Left lung (tissue), 4 donors: ENCODE measurements at regions not wholly inside any gene's neighbourhood (a gene's known extent, or its start where the extent isn't known, plus 50 kb on each side); places are given as distances from the start of the nearest gene placed in this dataset.
A peak's percentile ranks its signal among the peaks of the same experiment; 100 is the strongest.
"Not testable (repeated sequence)": the region's sequence is repeated elsewhere in the genome, so short reads cannot be mapped to it uniquely, and the experiment has no call there.

Source experiments
- ATAC-seq: fragments of 200-7000 bp; cut with Tn5 transposase; one replicate; pipeline ENCODE4 v1.9.1; 2020; ENCODE audit warnings: moderate library complexity
- DNase-seq, 4 donors: peaks; one replicate each; pipeline ENCODE4 v3.0.0-alpha.2; 2013 to 2020
- H3K27ac ChIP-seq, 2 donors: fragments of 200-600 bp; sonication (generic) in 1 of 2; one replicate each; pipeline versions ENCODE4 v1.5.0 to v1.8.0; 2020 to 2021
- H3K27me3 ChIP-seq, 2 donors: fragments of 200-600 bp; sonication (generic) in 1 of 2; one replicate each; pipeline versions ENCODE4 v1.5.0 to v1.8.0; 2020 to 2021
- H3K36me3 ChIP-seq, 2 donors: fragments of 200-600 bp; sonication (generic) in 1 of 2; one replicate each; pipeline versions ENCODE4 v1.5.0 to v1.8.0; 2020 to 2021
- H3K4me1 ChIP-seq, 2 donors: fragments of 200-600 bp; one replicate each; pipeline ENCODE4 v1.8.0; 2021
- H3K4me3 ChIP-seq, 2 donors: fragments of 200-600 bp; sonication (generic) in 1 of 2; one replicate each; pipeline versions ENCODE4 v1.5.0 to v1.8.0; 2020 to 2021; ENCODE audit warnings: mild to moderate bottlenecking in 1 of 2
- H3K9me3 ChIP-seq, 2 donors: fragments of 200-600 bp; sonication (generic) in 1 of 2; one replicate each; pipeline versions ENCODE4 v1.5.0 to v1.8.0; 2020 to 2021
- intact Hi-C, 2 donors: fragments of 100-400 bp; cut with DNase I; formaldehyde crosslinking; loops; one replicate each; pipeline versions ENCODE4 v1.11.2 to v1.14.2; 2022
- TF ChIP-seq, protein P1 (sequence below), 2 donors: fragments of 200-600 bp; sonication (generic) in 1 of 2; IDR thresholded peaks; one replicate each; pipeline versions ENCODE4 v1.5.0 to v1.8.0; 2021; ENCODE audit warnings: antibody characterized with exemption in 2 of 2
- donor health status: DM: no; HTN: yes; CAD: no.
- donor health status: DM: no; HTN: no; CAD: no.

DNA sequence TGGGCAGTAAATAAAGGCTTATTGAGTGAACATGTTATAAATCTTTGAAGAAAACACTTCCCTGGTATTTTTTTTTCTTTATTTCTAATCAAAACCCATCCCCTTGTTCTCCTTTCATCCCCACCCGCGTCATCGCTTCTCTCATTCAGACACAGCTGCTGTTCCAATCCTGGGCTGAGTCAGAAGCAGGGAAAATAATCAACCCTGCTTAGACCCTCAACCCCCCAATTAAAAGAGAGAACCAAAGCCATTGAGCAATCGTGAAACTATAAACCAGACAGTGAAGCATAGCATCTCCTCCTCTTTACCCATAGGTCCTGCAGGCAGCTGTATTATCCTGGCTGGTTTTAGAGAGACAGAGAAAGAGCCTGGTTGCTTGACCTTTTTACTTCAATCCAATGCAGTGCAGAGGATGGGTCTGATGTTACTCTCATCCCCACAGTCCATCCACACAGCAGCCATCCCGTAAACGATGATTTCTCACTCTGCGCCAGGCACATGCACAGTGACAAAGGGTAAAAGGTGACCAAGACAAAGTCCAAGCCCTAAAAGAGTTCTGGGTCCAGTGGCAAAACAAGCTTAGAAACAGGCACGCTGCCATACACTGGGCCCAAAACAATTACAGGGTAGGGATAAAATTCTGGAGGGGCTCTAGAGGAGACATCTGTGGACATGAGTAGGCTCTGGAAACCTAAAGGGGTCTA lies 238.3 kb downstream of the GALC start:
- H3K27ac ChIP-seq, result no peak overlapping the region

GRCh38 chr14:87748558-87748957 lies 244.4 kb downstream of the GALC start:
- TF ChIP-seq, protein P1, sequence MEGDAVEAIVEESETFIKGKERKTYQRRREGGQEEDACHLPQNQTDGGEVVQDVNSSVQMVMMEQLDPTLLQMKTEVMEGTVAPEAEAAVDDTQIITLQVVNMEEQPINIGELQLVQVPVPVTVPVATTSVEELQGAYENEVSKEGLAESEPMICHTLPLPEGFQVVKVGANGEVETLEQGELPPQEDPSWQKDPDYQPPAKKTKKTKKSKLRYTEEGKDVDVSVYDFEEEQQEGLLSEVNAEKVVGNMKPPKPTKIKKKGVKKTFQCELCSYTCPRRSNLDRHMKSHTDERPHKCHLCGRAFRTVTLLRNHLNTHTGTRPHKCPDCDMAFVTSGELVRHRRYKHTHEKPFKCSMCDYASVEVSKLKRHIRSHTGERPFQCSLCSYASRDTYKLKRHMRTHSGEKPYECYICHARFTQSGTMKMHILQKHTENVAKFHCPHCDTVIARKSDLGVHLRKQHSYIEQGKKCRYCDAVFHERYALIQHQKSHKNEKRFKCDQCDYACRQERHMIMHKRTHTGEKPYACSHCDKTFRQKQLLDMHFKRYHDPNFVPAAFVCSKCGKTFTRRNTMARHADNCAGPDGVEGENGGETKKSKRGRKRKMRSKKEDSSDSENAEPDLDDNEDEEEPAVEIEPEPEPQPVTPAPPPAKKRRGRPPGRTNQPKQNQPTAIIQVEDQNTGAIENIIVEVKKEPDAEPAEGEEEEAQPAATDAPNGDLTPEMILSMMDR (IDR thresholded peaks at IDR 0.05), result no peak
- intact Hi-C loops, result no loop called here

More for the DNA sequence above, 238.3 kb downstream of the GALC start:
- H3K9me3 ChIP-seq, result no peaks in the 10 kb centered on the region
- DNase-seq, result no peak
- H3K4me3 ChIP-seq, result no peak overlapping the region
- TF ChIP-seq, protein P1 (IDR thresholded peaks at IDR 0.05), result no peak
- H3K36me3 ChIP-seq, result no peaks in the 10 kb centered on the region
- no peaks in the 10 kb centered on the region for H3K4me1 ChIP-seq
- no peak for ATAC-seq
- intact Hi-C loops, result no loop called here
- H3K27me3 ChIP-seq, result no peaks in the 10 kb centered on the region

GRCh38 chr14:87745507-87746118 lies 247.4 kb downstream of the GALC start:
- Histone ChIP-seq H3K27ac (no peak overlapping the region), H3K9me3 (no peaks in the 10 kb centered on the region), H3K27me3 (no peaks in the 10 kb centered on the region), H3K4me1 (no peaks in the 10 kb centered on the region), H3K36me3 (no peaks in the 10 kb centered on the region), H3K4me3 (no peak overlapping the region)
- DNase-seq, result peak in 1 of 4 donors; percentile 19
- peak; percentile 62 for ATAC-seq
- TF ChIP-seq, protein P1 (IDR thresholded peaks at IDR 0.05), result peak; percentile 42 to 46
- intact Hi-C loops, result no loop called here

More at GRCh38 chr14:87748558-87748957, 244.4 kb downstream of the GALC start:
- Histone ChIP-seq H3K4me3 (no peak overlapping the region), H3K27me3 (no peaks in the 10 kb centered on the region), H3K9me3 (no peaks in the 10 kb centered on the region), H3K36me3 (no peaks in the 10 kb centered on the region), H3K27ac (no peak overlapping the region), H3K4me1 (no peaks in the 10 kb centered on the region)
- ATAC-seq (no peak), DNase-seq (no peak)

- intact Hi-C loops, H3K27ac ChIP-seq, H3K36me3 ChIP-seq, H3K27me3 ChIP-seq, H3K9me3 ChIP-seq, ATAC-seq, H3K4me3 ChIP-seq, H3K4me1 ChIP-seq: not testable (repeated sequence)
- DNase-seq, result peak in 1 of 4 donors; percentile 63
These were observed 258.2 kb downstream of the GALC start for GRCh38 chr14:87734577-87735360.

GRCh38 chr14:87733115-87733514 lies 259.9 kb downstream of the GALC start:
- not testable (repeated sequence) for DNase-seq

DNA sequence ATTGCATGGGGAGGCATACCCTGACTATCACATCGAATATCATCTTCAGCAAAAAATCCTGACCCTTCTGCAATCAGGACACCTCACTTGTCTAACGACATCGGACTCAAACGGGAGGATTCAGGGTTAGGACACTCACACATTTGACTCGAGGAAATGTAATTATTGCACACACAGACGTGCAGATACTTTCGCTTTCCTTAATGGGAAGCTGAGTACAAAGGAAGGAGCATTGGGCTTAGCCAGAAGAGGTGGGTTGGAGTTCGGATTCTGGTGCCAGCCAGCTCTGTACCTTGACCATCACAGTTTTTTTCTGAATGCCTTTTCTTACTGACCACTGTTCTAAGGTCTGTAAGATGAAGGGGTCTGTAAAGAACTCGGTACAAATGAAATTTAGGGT lies 260.4 kb downstream of the GALC start:
- H3K27ac ChIP-seq, result no peak overlapping the region
- no peaks in the 10 kb centered on the region for H3K4me1 ChIP-seq
- peaks cover 0 to 4% of the 10 kb centered on the region in 2 donors for H3K9me3 ChIP-seq
- no peak overlapping the region for H3K4me3 ChIP-seq
- intact Hi-C loops, result no loop called here
- DNase-seq, result no peak
- no peak for ATAC-seq
- no peaks in the 10 kb centered on the region for H3K36me3 ChIP-seq
- H3K27me3 ChIP-seq, result no peaks in the 10 kb centered on the region
- TF ChIP-seq, protein P1 (IDR thresholded peaks at IDR 0.05), result no peak

More at GRCh38 chr14:87733115-87733514, 259.9 kb downstream of the GALC start:
- H3K4me1 ChIP-seq, ATAC-seq, H3K36me3 ChIP-seq, H3K27me3 ChIP-seq, H3K4me3 ChIP-seq, intact Hi-C loops, H3K27ac ChIP-seq, H3K9me3 ChIP-seq: not testable (repeated sequence)
